ENCODE measurements at regions not wholly inside any gene's neighbourhood (a gene's known extent, or its start where the extent isn't known, plus 50 kb on each side); places are given as distances from the start of the nearest gene placed in this dataset.
"Not testable (repeated sequence)": the region's sequence is repeated elsewhere in the genome, so short reads cannot be mapped to it uniquely, and the experiment has no call there.

- no peak for DNase-seq
These were observed 311.0 kb upstream of the RGS6 start for GRCh38 chr14:71621276-71621675.

- no peak for DNase-seq
These were observed 310.1 kb upstream of the RGS6 start for GRCh38 chr14:71621980-71622605.

GRCh38 chr14:71623939-71624338 lies 308.3 kb upstream of the RGS6 start:
- no peak for DNase-seq

- DNase-seq = no peak
These were observed 307.1 kb upstream of the RGS6 start for GRCh38 chr14:71625175-71625574.

- peak; percentile 4 for DNase-seq
These were observed 306.1 kb upstream of the RGS6 start for GRCh38 chr14:71625891-71626701.

- no peak for DNase-seq
These were observed 303.8 kb upstream of the RGS6 start for GRCh38 chr14:71628433-71628832.

- DNase-seq = no peak
These were observed 303.0 kb upstream of the RGS6 start for GRCh38 chr14:71629250-71629649.

GRCh38 chr14:71629765-71630492 lies 302.3 kb upstream of the RGS6 start:
- DNase-seq = no peak

- not testable (repeated sequence) for DNase-seq
These were observed 301.2 kb upstream of the RGS6 start for GRCh38 chr14:71631030-71631429.

- DNase-seq = no peak
These were observed 299.7 kb upstream of the RGS6 start for GRCh38 chr14:71632440-71632946.

- DNase-seq = no peak
These were observed 296.2 kb upstream of the RGS6 start for GRCh38 chr14:71636076-71636475.

- DNase-seq = no peak
These were observed 295.3 kb upstream of the RGS6 start for GRCh38 chr14:71636820-71637471.

- DNase-seq = no peak
These were observed 293.6 kb upstream of the RGS6 start for GRCh38 chr14:71638523-71639196.

- no peak for DNase-seq
These were observed 289.5 kb upstream of the RGS6 start for GRCh38 chr14:71642715-71643114.

GRCh38 chr14:71645656-71646055 lies 286.6 kb upstream of the RGS6 start:
- no peak for DNase-seq

GRCh38 chr14:71646518-71646917 lies 285.7 kb upstream of the RGS6 start:
- no peak for DNase-seq

GRCh38 chr14:71647086-71647784 lies 285.0 kb upstream of the RGS6 start:
- no peak for DNase-seq

GRCh38 chr14:71648725-71649124 lies 283.5 kb upstream of the RGS6 start:
- no peak for DNase-seq

GRCh38 chr14:71650187-71650755 lies 282.0 kb upstream of the RGS6 start:
- DNase-seq = no peak

- no peak for DNase-seq
These were observed 281.0 kb upstream of the RGS6 start for GRCh38 chr14:71651228-71651627.

- DNase-seq = peak; percentile 19
These were observed 279.9 kb upstream of the RGS6 start for GRCh38 chr14:71652368-71652767.

GRCh38 chr14:71654810-71655209 lies 277.4 kb upstream of the RGS6 start:
- DNase-seq = no peak

Data from hematopoietic multipotent progenitor cell treated with erythropoietin and hydrocortisone succinate and interleukin-3 and kit ligand, for 6 days (in vitro differentiated cells).